Endodermal cell (in vitro differentiated cells): ENCODE measurements at regions not wholly inside any gene's neighbourhood (a gene's known extent, or its start where the extent isn't known, plus 50 kb on each side); places are given as distances from the start of the nearest gene placed in this dataset.
"Not testable (repeated sequence)": the region's sequence is repeated elsewhere in the genome, so short reads cannot be mapped to it uniquely, and the experiment has no call there.

Experiments used
- DNase-seq: peaks from one replicate; pipeline ENCODE4 v3.0.0-alpha.2; 2017
- H3K27ac ChIP-seq: 2 replicates; pipeline ENCODE4 v1.5.1; 2013; ENCODE audit warnings: mild to moderate bottlenecking, low read depth, low read length, moderate library complexity
- H3K27me3 ChIP-seq: 2 replicates; pipeline ENCODE4 v1.6.1; 2013; ENCODE audit warnings: mild to moderate bottlenecking, low read length, moderate library complexity; ENCODE audit not compliant: insufficient read depth, control insufficient read depth, poor library complexity, severe bottlenecking
- H3K36me3 ChIP-seq: 2 replicates; pipeline ENCODE4 v1.7.0; 2013; ENCODE audit warnings: mild to moderate bottlenecking, low read length, moderate library complexity; ENCODE audit not compliant: control insufficient read depth, insufficient read depth
- H3K4me1 ChIP-seq: one replicate; pipeline ENCODE4 v1.7.0; 2013; ENCODE audit warnings: low read length; ENCODE audit not compliant: control insufficient read depth, insufficient read depth
- H3K4me3 ChIP-seq: 2 replicates; pipeline ENCODE4 v1.5.1; 2013; ENCODE audit warnings: mild to moderate bottlenecking, low read length, moderate library complexity
- H3K9ac ChIP-seq: 2 replicates; pipeline ENCODE4 v1.6.1; 2013; ENCODE audit warnings: mild to moderate bottlenecking, low read length, moderate library complexity; ENCODE audit not compliant: poor library complexity, severe bottlenecking; ENCODE audit errors: extremely low read depth
- H3K9me3 ChIP-seq: 2 replicates; pipeline ENCODE4 v1.6.1; 2013; ENCODE audit warnings: mild to moderate bottlenecking, low read length, moderate library complexity; ENCODE audit not compliant: control insufficient read depth
- H3K27ac Mint-ChIP-seq: 2 replicates; pipeline ENCODE4 v1.8.0; 2020; ENCODE audit warnings: mixed read lengths
- H3K27me3 Mint-ChIP-seq: 2 replicates; pipeline ENCODE4 v1.8.0; 2021; ENCODE audit warnings: mild to moderate bottlenecking, mixed read lengths; ENCODE audit not compliant: insufficient read depth
- H3K36me3 Mint-ChIP-seq: 2 replicates; pipeline ENCODE4 v1.8.0; 2020; ENCODE audit warnings: low read depth, mixed read lengths
- H3K4me1 Mint-ChIP-seq: 2 replicates; pipeline ENCODE4 v1.8.0; 2020; ENCODE audit warnings: mixed read lengths
- H3K4me3 Mint-ChIP-seq: 2 replicates; pipeline ENCODE4 v1.8.0; 2020; ENCODE audit warnings: mild to moderate bottlenecking, moderate library complexity, mixed read lengths
- H3K9me3 Mint-ChIP-seq: 2 replicates; pipeline ENCODE4 v1.8.0; 2020; ENCODE audit warnings: mild to moderate bottlenecking, mixed read lengths
- CTCF ChIP-seq: fragments of 200-600 bp; sonication (generic); conservative IDR thresholded peaks from 2 replicates; pipeline ENCODE4 v1.5.0; 2021; ENCODE audit warnings: antibody characterized with exemption, mild to moderate bottlenecking
- WGBS, 2 experiments: methylation state at CpG; one replicate each; pipeline versions ENCODE4 v1.1.5 to v1.1.7; 2013; ENCODE audit warnings: missing lambda C conversion rate in 2 of 2, mixed read lengths in 1 of 2; ENCODE audit not compliant: insufficient coverage in 1 of 2, insufficient read length in 1 of 2; 5-methylcytosine and 5-hydroxymethylcytosine counted together

- Histone ChIP-seq H3K9me3 (no peaks in the 10 kb centered on the region), H3K4me3 (no peak overlapping the region), H3K36me3 (no peaks in the 10 kb centered on the region), H3K27ac (no peak overlapping the region), H3K9ac (no peak overlapping the region), H3K27me3 (no peaks in the 10 kb centered on the region), H3K4me1 (no peaks in the 10 kb centered on the region)
- no peaks in the 10 kb centered on the region for H3K36me3 Mint-ChIP-seq
- no peaks in the 10 kb centered on the region for H3K4me1 Mint-ChIP-seq
- no peak overlapping the region for H3K4me3 Mint-ChIP-seq
- WGBS, 2 experiments, result 82 to 95% methylated on average over 2 to 5 of the region's 5 CpGs
- H3K9me3 Mint-ChIP-seq, result no peaks in the 10 kb centered on the region
- no peak for DNase-seq
- H3K27ac Mint-ChIP-seq, result no peak overlapping the region
- TF ChIP-seq CTCF, result no peak
- peaks cover 19% of the 10 kb centered on the region for H3K27me3 Mint-ChIP-seq
Observed at GRCh38 chr5:2817031-2817603, 65.6 kb upstream of the IRX2 start.

- no peak for DNase-seq
Observed at GRCh38 chr5:2813678-2814077, 62.2 kb upstream of the IRX2 start.

GRCh38 chr5:2810644-2811043, 59.2 kb upstream of the IRX2 start:
- no peaks in the 10 kb centered on the region for H3K9me3 ChIP-seq
- no peak for TF ChIP-seq CTCF
- no peaks in the 10 kb centered on the region for H3K36me3 ChIP-seq
- H3K4me3 ChIP-seq, result no peak overlapping the region
- H3K4me1 Mint-ChIP-seq, result no peaks in the 10 kb centered on the region
- H3K9ac ChIP-seq, result no peak overlapping the region
- H3K27ac Mint-ChIP-seq, result no peak overlapping the region
- H3K9me3 Mint-ChIP-seq, result no peaks in the 10 kb centered on the region
- no peaks in the 10 kb centered on the region for H3K27me3 ChIP-seq
- no peaks in the 10 kb centered on the region for H3K36me3 Mint-ChIP-seq
- H3K27me3 Mint-ChIP-seq, result peaks cover 15% of the 10 kb centered on the region
- H3K4me1 ChIP-seq, result no peaks in the 10 kb centered on the region
- H3K27ac ChIP-seq, result no peak overlapping the region
- H3K4me3 Mint-ChIP-seq, result no peak overlapping the region
- no peak for DNase-seq
- 85 to 92% methylated on average over 2 to 3 of the region's 3 CpGs for WGBS, 2 experiments

More at GRCh38 chr5:2813678-2814077, 62.2 kb upstream of the IRX2 start:
- no peak overlapping the region for H3K4me3 Mint-ChIP-seq
- H3K27me3 Mint-ChIP-seq, result peaks cover 15% of the 10 kb centered on the region
- no peak overlapping the region for H3K27ac Mint-ChIP-seq
- no peak overlapping the region for H3K27ac ChIP-seq
- no peaks in the 10 kb centered on the region for H3K36me3 Mint-ChIP-seq
- no peaks in the 10 kb centered on the region for H3K4me1 ChIP-seq
- H3K9me3 Mint-ChIP-seq, result no peaks in the 10 kb centered on the region
- no peaks in the 10 kb centered on the region for H3K4me1 Mint-ChIP-seq
- H3K9me3 ChIP-seq, result no peaks in the 10 kb centered on the region
- H3K4me3 ChIP-seq, result no peak overlapping the region
- TF ChIP-seq CTCF, result no peak
- H3K27me3 ChIP-seq, result no peaks in the 10 kb centered on the region
- WGBS, 2 experiments, result 89% methylated on average over 4 to 9 of the region's 9 CpGs
- no peaks in the 10 kb centered on the region for H3K36me3 ChIP-seq
- no peak overlapping the region for H3K9ac ChIP-seq

- WGBS, 2 experiments, result 75 to 78% methylated on average over 4 to 5 of the region's 5 CpGs
- not testable (repeated sequence) for H3K36me3 Mint-ChIP-seq, H3K36me3 ChIP-seq, H3K9me3 Mint-ChIP-seq, H3K9ac ChIP-seq, H3K4me3 Mint-ChIP-seq, H3K27ac ChIP-seq, H3K27me3 ChIP-seq, H3K4me1 ChIP-seq, H3K27me3 Mint-ChIP-seq, H3K4me3 ChIP-seq, H3K9me3 ChIP-seq, H3K4me1 Mint-ChIP-seq, H3K27ac Mint-ChIP-seq, DNase-seq
Observed at GRCh38 chr5:2807244-2807643, 55.8 kb upstream of the IRX2 start.
